Endothelial cell (in vitro differentiated cells): ENCODE measurements at regions not wholly inside any gene's neighbourhood (a gene's known extent, or its start where the extent isn't known, plus 50 kb on each side); places are given as distances from the start of the nearest gene placed in this dataset.

Source experiments
- DNase-seq: peaks from one replicate; pipeline ENCODE4 v3.0.0; 2021; ENCODE audit warnings: low spot score
- H3K27ac Mint-ChIP-seq: one replicate; pipeline ENCODE4 v1.8.0; 2021; ENCODE audit warnings: mixed read lengths, inconsistent platforms; ENCODE audit not compliant: unreplicated experiment
- H3K27me3 Mint-ChIP-seq: one replicate; pipeline ENCODE4 v1.8.0; 2021; ENCODE audit warnings: mild to moderate bottlenecking, moderate library complexity, mixed read lengths, inconsistent platforms; ENCODE audit not compliant: unreplicated experiment
- H3K36me3 Mint-ChIP-seq: one replicate; pipeline ENCODE4 v1.8.0; 2021; ENCODE audit warnings: mild to moderate bottlenecking, low read depth, mixed read lengths, inconsistent platforms; ENCODE audit not compliant: unreplicated experiment
- H3K4me1 Mint-ChIP-seq: one replicate; pipeline ENCODE4 v1.8.0; 2021; ENCODE audit warnings: mild to moderate bottlenecking, mixed read lengths, inconsistent platforms; ENCODE audit not compliant: unreplicated experiment
- H3K4me3 Mint-ChIP-seq: one replicate; pipeline ENCODE4 v1.8.0; 2021; ENCODE audit warnings: mild to moderate bottlenecking, mixed read lengths, inconsistent platforms; ENCODE audit not compliant: unreplicated experiment
- H3K9me3 Mint-ChIP-seq: one replicate; pipeline ENCODE4 v1.8.0; 2021; ENCODE audit warnings: mixed read lengths, inconsistent platforms; ENCODE audit not compliant: unreplicated experiment
- TF ChIP-seq, protein P1 (sequence below): fragments of 200-600 bp; sonication (generic); IDR thresholded peaks from one replicate; pipeline ENCODE4 v1.5.0; 2021; ENCODE audit warnings: antibody characterized with exemption; ENCODE audit not compliant: unreplicated experiment

DNA sequence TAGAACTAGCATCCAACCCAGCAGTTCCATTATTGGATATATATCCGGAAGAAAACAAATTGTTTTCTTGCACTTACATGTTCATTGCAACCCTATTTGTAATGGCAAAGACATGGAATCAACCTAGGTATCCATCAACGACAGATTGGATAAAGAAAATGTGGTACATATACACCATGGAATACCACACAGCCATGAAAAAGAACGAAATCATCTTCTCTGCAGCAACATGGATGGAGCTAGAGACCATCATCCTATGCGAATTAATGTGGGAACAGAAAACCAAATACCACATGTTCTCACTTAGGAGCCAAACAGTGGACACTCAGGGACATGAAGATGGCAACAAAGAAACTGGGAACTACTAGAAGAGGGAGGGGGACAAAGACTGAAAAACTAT, 352.7 kb downstream of the CDH2 start:
- no peaks in the 10 kb centered on the region for H3K9me3 Mint-ChIP-seq
- no peaks in the 10 kb centered on the region for H3K36me3 Mint-ChIP-seq

DNA sequence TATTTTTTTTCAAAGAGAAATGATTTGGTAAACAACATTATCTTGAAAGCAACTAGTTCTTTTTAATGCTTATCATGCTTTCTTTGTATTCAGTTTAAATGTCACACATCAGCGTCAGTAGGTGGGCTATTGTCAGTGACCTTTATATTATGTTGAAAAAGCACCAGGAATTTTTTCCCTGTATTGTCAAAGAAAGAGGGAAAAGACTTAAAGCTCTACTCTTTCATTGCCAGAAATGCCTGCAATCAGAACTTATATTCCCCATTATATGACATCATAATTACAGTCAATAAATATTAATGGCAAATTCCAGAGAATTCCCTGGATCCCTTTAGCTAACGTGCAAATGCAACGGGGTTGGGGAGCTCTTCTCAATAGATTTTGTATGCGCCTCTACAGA, 353.9 kb downstream of the CDH2 start:
- H3K4me3 Mint-ChIP-seq, result no peak overlapping the region
- no peak overlapping the region for H3K27ac Mint-ChIP-seq
- TF ChIP-seq, protein P1, sequence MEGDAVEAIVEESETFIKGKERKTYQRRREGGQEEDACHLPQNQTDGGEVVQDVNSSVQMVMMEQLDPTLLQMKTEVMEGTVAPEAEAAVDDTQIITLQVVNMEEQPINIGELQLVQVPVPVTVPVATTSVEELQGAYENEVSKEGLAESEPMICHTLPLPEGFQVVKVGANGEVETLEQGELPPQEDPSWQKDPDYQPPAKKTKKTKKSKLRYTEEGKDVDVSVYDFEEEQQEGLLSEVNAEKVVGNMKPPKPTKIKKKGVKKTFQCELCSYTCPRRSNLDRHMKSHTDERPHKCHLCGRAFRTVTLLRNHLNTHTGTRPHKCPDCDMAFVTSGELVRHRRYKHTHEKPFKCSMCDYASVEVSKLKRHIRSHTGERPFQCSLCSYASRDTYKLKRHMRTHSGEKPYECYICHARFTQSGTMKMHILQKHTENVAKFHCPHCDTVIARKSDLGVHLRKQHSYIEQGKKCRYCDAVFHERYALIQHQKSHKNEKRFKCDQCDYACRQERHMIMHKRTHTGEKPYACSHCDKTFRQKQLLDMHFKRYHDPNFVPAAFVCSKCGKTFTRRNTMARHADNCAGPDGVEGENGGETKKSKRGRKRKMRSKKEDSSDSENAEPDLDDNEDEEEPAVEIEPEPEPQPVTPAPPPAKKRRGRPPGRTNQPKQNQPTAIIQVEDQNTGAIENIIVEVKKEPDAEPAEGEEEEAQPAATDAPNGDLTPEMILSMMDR, result no peak
- no peaks in the 10 kb centered on the region for H3K4me1 Mint-ChIP-seq
- no peak for DNase-seq
- H3K36me3 Mint-ChIP-seq, result no peaks in the 10 kb centered on the region
- no peaks in the 10 kb centered on the region for H3K9me3 Mint-ChIP-seq
- no peaks in the 10 kb centered on the region for H3K27me3 Mint-ChIP-seq

More for the DNA sequence above, 352.7 kb downstream of the CDH2 start:
- H3K4me3 Mint-ChIP-seq, result no peak overlapping the region
- H3K27ac Mint-ChIP-seq, result no peak overlapping the region
- no peak for DNase-seq
- no peaks in the 10 kb centered on the region for H3K27me3 Mint-ChIP-seq
- no peaks in the 10 kb centered on the region for H3K4me1 Mint-ChIP-seq
- TF ChIP-seq, protein P1, result no peak

DNA sequence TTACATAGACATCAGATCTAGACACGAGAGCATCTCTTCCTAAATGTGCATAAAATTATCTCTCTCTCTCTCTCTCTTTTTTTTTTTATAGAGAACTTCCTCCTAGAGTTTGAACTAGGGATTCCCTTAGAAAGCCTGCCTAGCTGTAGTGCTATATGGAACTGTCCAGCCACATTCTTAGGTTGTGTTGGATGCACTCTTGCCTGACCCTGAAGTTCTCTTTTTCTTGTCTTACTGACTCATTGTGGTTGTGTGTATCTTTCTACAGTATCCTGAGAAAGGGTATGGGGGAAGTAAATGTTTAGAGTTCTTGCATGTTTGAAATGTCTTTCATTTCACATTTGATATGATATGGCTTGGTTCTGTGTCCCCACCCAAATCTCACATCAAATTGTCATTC, 368.2 kb downstream of the CDH2 start:
- TF ChIP-seq, protein P1, result no peak
- DNase-seq, result no peak
- Mint-ChIP-seq H3K9me3 (no peaks in the 10 kb centered on the region), H3K4me3 (no peak overlapping the region), H3K27ac (no peak overlapping the region), H3K27me3 (peaks cover 1% of the 10 kb centered on the region), H3K36me3 (no peaks in the 10 kb centered on the region), H3K4me1 (no peaks in the 10 kb centered on the region)

- TF ChIP-seq, protein P1, result no peak
- no peaks in the 10 kb centered on the region for H3K36me3 Mint-ChIP-seq
- DNase-seq, result no peak
- no peaks in the 10 kb centered on the region for H3K4me1 Mint-ChIP-seq
- H3K27ac Mint-ChIP-seq, result no peak overlapping the region
- H3K9me3 Mint-ChIP-seq, result no peaks in the 10 kb centered on the region
- H3K4me3 Mint-ChIP-seq, result no peak overlapping the region
- H3K27me3 Mint-ChIP-seq, result peaks cover 1% of the 10 kb centered on the region
These were observed 373.0 kb downstream of the CDH2 start for GRCh38 chr18:27803957-27804356.

GRCh38 chr18:27797484-27797883, 379.4 kb downstream of the CDH2 start:
- TF ChIP-seq, protein P1, result no peak
- peaks cover 3% of the 10 kb centered on the region for H3K27me3 Mint-ChIP-seq

More at GRCh38 chr18:27797484-27797883, 379.4 kb downstream of the CDH2 start:
- no peak overlapping the region for H3K27ac Mint-ChIP-seq
- H3K4me1 Mint-ChIP-seq, result no peaks in the 10 kb centered on the region
- H3K36me3 Mint-ChIP-seq, result no peaks in the 10 kb centered on the region
- H3K4me3 Mint-ChIP-seq, result no peak overlapping the region
- H3K9me3 Mint-ChIP-seq, result no peaks in the 10 kb centered on the region
- no peak for DNase-seq
